Neutrophil (primary cell): ENCODE measurements at regions not wholly inside any gene's neighbourhood (a gene's known extent, or its start where the extent isn't known, plus 50 kb on each side); places are given as distances from the start of the nearest gene placed in this dataset.

ENCODE experiments used
- H3K27ac ChIP-seq: fragments of 200-600 bp; sonication (generic); 2 replicates; pipeline ENCODE4 v1.5.1; 2016; ENCODE audit warnings: mild to moderate bottlenecking, moderate library complexity
- H3K27me3 ChIP-seq: fragments of 200-600 bp; sonication (generic); 2 replicates; pipeline ENCODE4 v1.6.0; 2016; ENCODE audit warnings: mild to moderate bottlenecking
- H3K36me3 ChIP-seq: fragments of 200-600 bp; sonication (generic); 2 replicates; pipeline ENCODE4 v1.5.1; 2017
- H3K4me1 ChIP-seq, 2 experiments: fragments of 200-600 bp in 1 of 2; sonication (generic) in 1 of 2; 1 replicate in 1 of 2; 2 replicates in 1 of 2; pipeline versions ENCODE4 v1.5.1 to v1.6.1; 2013 to 2016; ENCODE audit warnings: low read depth in 1 of 2, low read length in 1 of 2, mild to moderate bottlenecking in 1 of 2, moderate library complexity in 1 of 2; ENCODE audit not compliant: control insufficient read depth in 1 of 2, insufficient read depth in 1 of 2
- H3K4me3 ChIP-seq, 2 experiments: fragments of 200-600 bp in 1 of 2; sonication (generic) in 1 of 2; 1 replicate in 1 of 2; 2 replicates in 1 of 2; pipeline ENCODE4 v1.5.1; 2013 to 2016; ENCODE audit warnings: low read depth in 1 of 2, low read length in 1 of 2, mild to moderate bottlenecking in 1 of 2, moderate library complexity in 1 of 2
- H3K9me3 ChIP-seq: fragments of 200-600 bp; sonication (generic); 2 replicates; pipeline ENCODE4 v1.5.1; 2016
- TF ChIP-seq, protein P1 (sequence below): fragments of 200-600 bp; sonication (generic); IDR thresholded peaks from 2 replicates; pipeline ENCODE4 v1.5.1; 2016; ENCODE audit warnings: antibody characterized with exemption

- peak overlapping the region; percentile 78 for H3K27ac ChIP-seq
These were observed 312.1 kb downstream of the SKIDA1 start for GRCh38 chr10:21213381-21213780.

GRCh38 chr10:21212912-21213311, 312.6 kb downstream of the SKIDA1 start:
- H3K27me3 ChIP-seq: no peaks in the 10 kb centered on the region
- peak overlapping the region; percentile 26 to 43 for H3K4me3 ChIP-seq
- no peaks in the 10 kb centered on the region for H3K36me3 ChIP-seq
- peak overlapping the region; percentile 78 for H3K27ac ChIP-seq
- TF ChIP-seq, protein P1, sequence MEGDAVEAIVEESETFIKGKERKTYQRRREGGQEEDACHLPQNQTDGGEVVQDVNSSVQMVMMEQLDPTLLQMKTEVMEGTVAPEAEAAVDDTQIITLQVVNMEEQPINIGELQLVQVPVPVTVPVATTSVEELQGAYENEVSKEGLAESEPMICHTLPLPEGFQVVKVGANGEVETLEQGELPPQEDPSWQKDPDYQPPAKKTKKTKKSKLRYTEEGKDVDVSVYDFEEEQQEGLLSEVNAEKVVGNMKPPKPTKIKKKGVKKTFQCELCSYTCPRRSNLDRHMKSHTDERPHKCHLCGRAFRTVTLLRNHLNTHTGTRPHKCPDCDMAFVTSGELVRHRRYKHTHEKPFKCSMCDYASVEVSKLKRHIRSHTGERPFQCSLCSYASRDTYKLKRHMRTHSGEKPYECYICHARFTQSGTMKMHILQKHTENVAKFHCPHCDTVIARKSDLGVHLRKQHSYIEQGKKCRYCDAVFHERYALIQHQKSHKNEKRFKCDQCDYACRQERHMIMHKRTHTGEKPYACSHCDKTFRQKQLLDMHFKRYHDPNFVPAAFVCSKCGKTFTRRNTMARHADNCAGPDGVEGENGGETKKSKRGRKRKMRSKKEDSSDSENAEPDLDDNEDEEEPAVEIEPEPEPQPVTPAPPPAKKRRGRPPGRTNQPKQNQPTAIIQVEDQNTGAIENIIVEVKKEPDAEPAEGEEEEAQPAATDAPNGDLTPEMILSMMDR: no peak
- H3K4me1 ChIP-seq: peaks cover 52 to 60% of the 10 kb centered on the region in 2 experiments
- no peaks in the 10 kb centered on the region for H3K9me3 ChIP-seq

More at GRCh38 chr10:21213381-21213780, 312.1 kb downstream of the SKIDA1 start:
- no peaks in the 10 kb centered on the region for H3K36me3 ChIP-seq
- H3K4me3 ChIP-seq: no peak overlapping the region
- H3K27me3 ChIP-seq: no peaks in the 10 kb centered on the region
- H3K4me1 ChIP-seq: peaks cover 48 to 55% of the 10 kb centered on the region in 2 experiments
- TF ChIP-seq, protein P1: no peak
- H3K9me3 ChIP-seq: no peaks in the 10 kb centered on the region

- peak overlapping the region; percentile 26 to 43 for H3K4me3 ChIP-seq
- no peaks in the 10 kb centered on the region for H3K27me3 ChIP-seq
- no peaks in the 10 kb centered on the region for H3K9me3 ChIP-seq
- peaks cover 54 to 65% of the 10 kb centered on the region in 2 experiments for H3K4me1 ChIP-seq
- TF ChIP-seq, protein P1: no peak
- H3K36me3 ChIP-seq: no peaks in the 10 kb centered on the region
- H3K27ac ChIP-seq: peak overlapping the region; percentile 78
These were observed 313.1 kb downstream of the SKIDA1 start for GRCh38 chr10:21212348-21212747.

DNA sequence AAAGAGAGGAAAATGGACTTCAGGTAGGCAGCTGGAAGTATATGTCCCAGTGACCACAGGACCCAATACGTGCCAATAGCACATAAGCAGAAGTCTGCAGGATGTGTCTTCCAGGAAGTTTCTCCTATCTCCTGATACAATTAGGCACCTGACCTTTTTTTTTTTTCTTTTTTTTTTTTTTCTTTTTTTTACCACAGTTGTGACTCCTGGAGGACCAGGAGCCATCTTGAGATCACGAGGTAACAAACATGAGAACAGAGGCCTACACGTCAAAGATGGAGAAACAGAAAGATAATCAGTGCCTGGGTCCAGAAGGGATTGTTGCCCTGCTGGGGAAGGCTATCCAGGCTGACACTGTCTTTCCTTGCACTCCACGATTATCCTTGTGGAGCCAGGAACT, 312.4 kb upstream of the NEBL start:
- Histone ChIP-seq H3K9me3 (no peaks in the 10 kb centered on the region), H3K36me3 (no peaks in the 10 kb centered on the region)

DNA sequence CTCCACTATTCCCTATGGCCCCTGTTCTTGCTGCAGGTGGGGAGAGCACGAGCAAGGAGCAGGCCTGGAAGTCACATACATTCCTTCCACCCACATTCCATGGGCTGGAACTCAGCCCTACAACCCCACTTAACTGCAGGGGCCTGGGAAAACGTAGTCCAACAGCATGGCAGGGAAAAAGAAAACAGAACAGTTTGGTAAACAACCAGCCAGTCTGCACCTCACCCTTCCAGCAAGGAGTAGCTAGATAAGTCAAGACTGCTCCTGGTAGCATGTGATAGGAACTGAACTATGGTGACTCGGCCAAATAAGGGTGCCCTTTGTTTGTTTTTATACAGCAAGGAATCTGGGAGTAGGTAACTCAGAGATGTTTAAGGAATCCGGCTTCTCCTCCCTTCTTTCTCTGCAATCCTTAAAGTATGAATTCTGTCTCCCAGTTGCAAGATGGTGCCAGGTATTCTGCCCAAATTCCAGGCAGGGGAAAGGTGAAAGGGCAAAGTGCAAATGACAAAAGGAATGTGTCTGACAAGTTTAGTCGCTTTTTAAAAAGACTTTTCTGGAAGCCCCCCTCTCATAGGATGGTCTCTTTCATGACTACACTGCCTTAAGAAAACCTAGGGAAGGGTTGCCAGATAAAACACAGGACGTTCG, 311.7 kb upstream of the NEBL start:
- H3K36me3 ChIP-seq: no peaks in the 10 kb centered on the region
- no peaks in the 10 kb centered on the region for H3K27me3 ChIP-seq
- peak overlapping the region; percentile 51 for H3K27ac ChIP-seq
- H3K9me3 ChIP-seq: no peaks in the 10 kb centered on the region
- TF ChIP-seq, protein P1: no peak
- H3K4me3 ChIP-seq: no peak overlapping the region
- H3K4me1 ChIP-seq: peaks cover 51 to 59% of the 10 kb centered on the region in 2 experiments

More for the DNA sequence above, 312.4 kb upstream of the NEBL start:
- TF ChIP-seq, protein P1: no peak
- H3K4me1 ChIP-seq: peaks cover 54 to 64% of the 10 kb centered on the region in 2 experiments
- H3K27me3 ChIP-seq: no peaks in the 10 kb centered on the region
- no peak overlapping the region for H3K4me3 ChIP-seq
- H3K27ac ChIP-seq: peak overlapping the region; percentile 30
